ENCODE measurements at regions not wholly inside any gene's neighbourhood (a gene's known extent, or its start where the extent isn't known, plus 50 kb on each side); places are given as distances from the start of the nearest gene placed in this dataset.

- no peak overlapping the region for H3K4me3 Mint-ChIP-seq
Observed at GRCh38 chr7:41544241-41544640, 158.6 kb downstream of the INHBA start.

GRCh38 chr7:41540601-41541000 lies 162.3 kb downstream of the INHBA start:
- Histone ChIP-seq H3K27ac (ENCODE audit: low read length) (no peak overlapping the region), H3K36me3 (ENCODE audit: control insufficient read depth, insufficient read depth, low read length) (no peaks in the 10 kb centered on the region), H3K27me3 (ENCODE audit: control insufficient read depth, insufficient read depth, low read length) (no peaks in the 10 kb centered on the region), H3K4me3 (ENCODE audit: low read length) (no peak overlapping the region), H3K4me1 (ENCODE audit: control insufficient read depth, insufficient read depth, low read length) (no peaks in the 10 kb centered on the region), H3K9me3 (ENCODE audit: control insufficient read depth, insufficient read depth, low read length) (no peaks in the 10 kb centered on the region)
- Mint-ChIP-seq H3K4me3 (no peak overlapping the region), H3K36me3 (no peaks in the 10 kb centered on the region), H3K27ac (no peak overlapping the region), H3K27me3 (ENCODE audit: low read depth in 2 of 2) (no peaks in the 10 kb centered on the region), H3K9me3 (peaks cover 0 to 3% of the 10 kb centered on the region in 2 donors), H3K4me1 (no peaks in the 10 kb centered on the region)
- intact Hi-C loops (cut with micrococcal nuclease), result no loop called here
- 90% methylated on average over 3 of the region's 3 CpGs for WGBS (ENCODE audit: insufficient coverage)
- ATAC-seq (no peak), DNase-seq (no peak)
- no peak for TF ChIP-seq CTCF (IDR thresholded peaks at IDR 0.05)

More at GRCh38 chr7:41544241-41544640, 158.6 kb downstream of the INHBA start:
- DNase-seq (no peak), ATAC-seq (no peak)
- Histone ChIP-seq H3K27ac (ENCODE audit: low read length) (no peak overlapping the region), H3K4me3 (ENCODE audit: low read length) (no peak overlapping the region), H3K27me3 (ENCODE audit: control insufficient read depth, insufficient read depth, low read length) (no peaks in the 10 kb centered on the region), H3K4me1 (ENCODE audit: control insufficient read depth, insufficient read depth, low read length) (no peaks in the 10 kb centered on the region), H3K9me3 (ENCODE audit: control insufficient read depth, insufficient read depth, low read length) (no peaks in the 10 kb centered on the region), H3K36me3 (ENCODE audit: control insufficient read depth, insufficient read depth, low read length) (no peaks in the 10 kb centered on the region)
- Mint-ChIP-seq H3K9me3 (peaks cover 0 to 3% of the 10 kb centered on the region in 2 donors), H3K27ac (no peak overlapping the region), H3K36me3 (no peaks in the 10 kb centered on the region), H3K27me3 (ENCODE audit: low read depth in 2 of 2) (no peaks in the 10 kb centered on the region), H3K4me1 (no peaks in the 10 kb centered on the region)
- intact Hi-C loops (cut with micrococcal nuclease), result no loop called here
- WGBS (ENCODE audit: insufficient coverage), result 93% methylated on average over 2 of the region's 5 CpGs
- no peak for TF ChIP-seq CTCF (IDR thresholded peaks at IDR 0.05)

- no peaks in the 10 kb centered on the region for H3K36me3 ChIP-seq (ENCODE audit: control insufficient read depth, insufficient read depth, low read length)
- WGBS (ENCODE audit: insufficient coverage), result 92% methylated on average over 3 of the region's 8 CpGs
- H3K27me3 ChIP-seq (ENCODE audit: control insufficient read depth, insufficient read depth, low read length), result no peaks in the 10 kb centered on the region
- Mint-ChIP-seq H3K27me3 (ENCODE audit: low read depth in 2 of 2) (no peaks in the 10 kb centered on the region), H3K9me3 (peaks cover 3 to 4% of the 10 kb centered on the region in 2 donors), H3K4me1 (no peaks in the 10 kb centered on the region), H3K27ac (no peak overlapping the region), H3K36me3 (no peaks in the 10 kb centered on the region), H3K4me3 (no peak overlapping the region)
- no peak for DNase-seq
- H3K4me3 ChIP-seq (ENCODE audit: low read length), result no peak overlapping the region
- intact Hi-C loops (cut with micrococcal nuclease), result no loop called here
- no peak overlapping the region for H3K27ac ChIP-seq (ENCODE audit: low read length)
- ATAC-seq, result no peak
- H3K4me1 ChIP-seq (ENCODE audit: control insufficient read depth, insufficient read depth, low read length), result no peaks in the 10 kb centered on the region
- H3K9me3 ChIP-seq (ENCODE audit: control insufficient read depth, insufficient read depth, low read length), result no peaks in the 10 kb centered on the region
- TF ChIP-seq CTCF (IDR thresholded peaks at IDR 0.05), result no peak
Observed at GRCh38 chr7:41538810-41539724, 163.8 kb downstream of the INHBA start.

All from natural killer cell (primary cell).